HL-60 (cell line): ENCODE measurements at regions not wholly inside any gene's neighbourhood (a gene's known extent, or its start where the extent isn't known, plus 50 kb on each side); places are given as distances from the start of the nearest gene placed in this dataset.

Source experiments
- GABPA ChIP-seq: IDR thresholded peaks from 2 replicates; pipeline ENCODE4 v1.6.1; 2012; ENCODE audit warnings: low read depth
- POLR2AphosphoS5 ChIP-seq: IDR thresholded peaks from 2 replicates; pipeline ENCODE4 v1.6.1; 2012; ENCODE audit warnings: low read depth
- REST ChIP-seq: IDR thresholded peaks from 2 replicates; pipeline ENCODE4 v1.6.1; 2012; ENCODE audit warnings: low read depth; ENCODE audit not compliant: insufficient replicate concordance
- SPI1 ChIP-seq: IDR thresholded peaks from 2 replicates; pipeline ENCODE4 v1.6.1; 2012; ENCODE audit warnings: low read depth, mild to moderate bottlenecking, borderline replicate concordance
- TF ChIP-seq, protein P1 (sequence below): IDR thresholded peaks from one replicate; pipeline ENCODE4 v1.5.1; 2011; ENCODE audit warnings: low read length, control low read depth, inconsistent platforms; ENCODE audit not compliant: insufficient read depth

- TF ChIP-seq POLR2AphosphoS5 (no peak), REST (no peak), SPI1 (no peak), GABPA (no peak)
- TF ChIP-seq, protein P1, sequence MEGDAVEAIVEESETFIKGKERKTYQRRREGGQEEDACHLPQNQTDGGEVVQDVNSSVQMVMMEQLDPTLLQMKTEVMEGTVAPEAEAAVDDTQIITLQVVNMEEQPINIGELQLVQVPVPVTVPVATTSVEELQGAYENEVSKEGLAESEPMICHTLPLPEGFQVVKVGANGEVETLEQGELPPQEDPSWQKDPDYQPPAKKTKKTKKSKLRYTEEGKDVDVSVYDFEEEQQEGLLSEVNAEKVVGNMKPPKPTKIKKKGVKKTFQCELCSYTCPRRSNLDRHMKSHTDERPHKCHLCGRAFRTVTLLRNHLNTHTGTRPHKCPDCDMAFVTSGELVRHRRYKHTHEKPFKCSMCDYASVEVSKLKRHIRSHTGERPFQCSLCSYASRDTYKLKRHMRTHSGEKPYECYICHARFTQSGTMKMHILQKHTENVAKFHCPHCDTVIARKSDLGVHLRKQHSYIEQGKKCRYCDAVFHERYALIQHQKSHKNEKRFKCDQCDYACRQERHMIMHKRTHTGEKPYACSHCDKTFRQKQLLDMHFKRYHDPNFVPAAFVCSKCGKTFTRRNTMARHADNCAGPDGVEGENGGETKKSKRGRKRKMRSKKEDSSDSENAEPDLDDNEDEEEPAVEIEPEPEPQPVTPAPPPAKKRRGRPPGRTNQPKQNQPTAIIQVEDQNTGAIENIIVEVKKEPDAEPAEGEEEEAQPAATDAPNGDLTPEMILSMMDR: no peak
Measured at GRCh38 chr16:26526633-26527032, 540.1 kb upstream of the C16orf82 start.
